Esophagus mucosa (tissue), 1 donor: ENCODE measurements at regions not wholly inside any gene's neighbourhood (a gene's known extent, or its start where the extent isn't known, plus 50 kb on each side); places are given as distances from the start of the nearest gene placed in this dataset.
"Not testable (repeated sequence)": the region's sequence is repeated elsewhere in the genome, so short reads cannot be mapped to it uniquely, and the experiment has no call there.

ENCODE experiments used
- ATAC-seq: fragments of 200-7000 bp; cut with Tn5 transposase; one replicate; pipeline ENCODE4 v1.9.1; 2020
- donor health status: DM: yes; HTN: yes; CAD: no.

DNA sequence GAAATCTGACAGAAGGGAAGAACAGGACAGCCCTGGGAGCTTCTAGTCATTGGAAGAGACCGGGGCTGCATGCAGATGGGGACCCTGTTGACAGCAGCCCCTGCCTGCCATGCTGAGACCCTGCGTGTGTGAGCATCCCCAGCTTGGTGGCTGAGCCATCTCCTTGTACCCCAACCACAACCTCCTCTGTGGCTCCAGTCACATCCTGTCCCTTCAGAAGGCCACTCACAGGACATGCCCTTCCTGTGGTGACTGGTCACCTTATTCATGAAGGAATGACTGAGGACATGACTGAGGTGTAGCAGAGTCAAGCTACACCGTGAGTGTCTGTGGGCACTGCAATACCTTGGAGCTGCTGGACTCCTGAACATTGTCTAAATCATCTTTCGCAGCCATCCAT is 141.8 kb upstream of the ERRFI1 start:
- ATAC-seq = peak; percentile 26

DNA sequence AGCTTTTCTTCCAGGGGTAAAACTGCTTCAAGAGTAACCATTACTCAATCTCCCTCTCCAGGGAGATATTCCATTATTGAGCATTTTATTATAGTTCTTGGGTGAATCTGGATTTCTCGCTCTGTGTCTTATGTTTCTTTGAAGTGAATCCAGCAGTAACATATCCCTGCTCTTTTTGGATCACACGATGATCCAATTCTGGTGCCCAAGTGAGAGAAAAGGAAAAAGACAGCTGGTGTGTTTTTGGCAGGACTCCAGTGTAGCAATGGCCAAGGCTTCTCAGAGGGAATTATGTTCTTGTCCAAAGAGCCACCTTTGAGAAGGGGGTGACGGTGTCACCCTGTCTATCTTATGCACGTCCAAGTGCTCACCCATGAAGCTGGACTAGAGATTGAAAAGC is 140.3 kb upstream of the ERRFI1 start:
- no peak for ATAC-seq

- no peak for ATAC-seq
Measured at GRCh38 chr1:8165595-8166360, 139.7 kb upstream of the ERRFI1 start.

GRCh38 chr1:8164670-8165069 is 138.6 kb upstream of the ERRFI1 start:
- no peak for ATAC-seq

- ATAC-seq = no peak
Measured at GRCh38 chr1:8163039-8163438, 136.9 kb upstream of the ERRFI1 start.

- ATAC-seq = no peak
Measured at GRCh38 chr1:8162168-8162567, 136.1 kb upstream of the ERRFI1 start.

DNA sequence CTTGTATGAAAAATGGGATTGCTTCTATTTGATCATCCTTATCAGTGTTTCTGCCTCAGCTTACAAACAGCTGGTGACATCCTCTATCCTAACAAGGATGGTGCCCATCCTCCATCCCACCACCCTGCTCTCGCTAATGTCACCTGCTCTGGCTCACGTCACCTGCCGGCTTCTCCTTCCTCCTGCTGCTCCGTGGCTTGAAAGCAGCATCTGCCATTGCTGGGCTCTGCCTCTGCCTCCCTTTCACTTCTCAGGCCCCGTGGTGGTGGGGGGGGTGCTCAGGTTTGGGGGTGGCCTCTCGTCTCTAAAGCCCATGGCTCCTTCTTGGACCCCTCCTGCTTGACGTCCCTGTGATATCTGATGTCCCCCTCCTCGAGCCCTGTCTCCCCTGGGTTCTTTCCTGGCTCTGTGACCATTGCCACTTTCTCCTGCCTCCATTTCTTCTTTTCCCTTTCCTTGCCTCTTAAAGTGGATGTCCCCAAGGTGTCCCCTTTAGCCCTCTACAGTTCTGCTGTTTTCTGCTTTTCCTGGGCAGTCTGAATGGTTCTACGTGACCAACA is 135.5 kb upstream of the ERRFI1 start:
- ATAC-seq = no peak

- no peak for ATAC-seq
Measured at GRCh38 chr1:8159470-8160024, 133.4 kb upstream of the ERRFI1 start.

- no peak for ATAC-seq
Measured at GRCh38 chr1:8158995-8159394, 132.9 kb upstream of the ERRFI1 start.

DNA sequence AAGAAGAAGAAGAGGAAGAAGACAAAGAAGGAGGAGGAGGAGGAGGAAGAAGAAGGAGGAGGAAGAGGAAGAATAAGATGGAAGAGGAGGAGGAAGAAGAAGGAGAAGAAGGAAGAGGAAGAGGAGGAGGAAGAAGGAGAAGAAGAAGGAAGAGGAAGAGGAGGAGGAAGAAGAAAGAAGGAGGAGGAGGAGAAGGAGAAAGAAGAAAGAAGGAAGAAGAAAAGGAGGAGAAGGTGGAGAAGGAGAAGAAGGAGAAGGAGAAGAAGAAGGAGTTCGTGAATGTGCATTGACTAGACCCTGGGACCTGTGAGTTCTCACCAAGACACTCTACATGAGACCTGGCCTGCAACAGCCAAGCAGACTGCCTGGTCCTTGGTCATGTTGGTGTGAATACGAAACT is 131.7 kb upstream of the ERRFI1 start:
- no peak for ATAC-seq

- ATAC-seq = peak; percentile 51
Measured at GRCh38 chr1:8155528-8156186, 129.5 kb upstream of the ERRFI1 start.

GRCh38 chr1:8154621-8155052 is 128.5 kb upstream of the ERRFI1 start:
- ATAC-seq = peak; percentile 42

DNA sequence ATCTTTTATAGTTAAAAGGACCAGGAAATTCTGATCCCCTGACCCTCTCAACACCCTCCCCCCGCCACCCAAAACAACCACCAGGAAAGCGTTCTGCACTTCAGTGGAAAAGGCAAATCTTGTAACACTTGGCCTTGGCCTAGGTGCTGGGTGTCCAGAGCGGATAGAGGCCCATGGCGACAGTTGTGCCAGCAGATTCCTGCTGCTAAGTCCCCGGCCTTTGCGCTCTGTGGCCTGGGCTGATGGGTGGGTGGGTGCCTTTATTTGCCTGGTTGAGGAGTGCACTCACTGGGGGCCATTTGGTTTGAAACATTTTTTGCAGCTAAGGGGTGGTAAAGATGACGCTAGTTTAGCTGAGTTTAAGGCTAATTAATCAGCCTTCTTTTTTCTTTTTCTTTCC is 127.9 kb upstream of the ERRFI1 start:
- no peak for ATAC-seq

DNA sequence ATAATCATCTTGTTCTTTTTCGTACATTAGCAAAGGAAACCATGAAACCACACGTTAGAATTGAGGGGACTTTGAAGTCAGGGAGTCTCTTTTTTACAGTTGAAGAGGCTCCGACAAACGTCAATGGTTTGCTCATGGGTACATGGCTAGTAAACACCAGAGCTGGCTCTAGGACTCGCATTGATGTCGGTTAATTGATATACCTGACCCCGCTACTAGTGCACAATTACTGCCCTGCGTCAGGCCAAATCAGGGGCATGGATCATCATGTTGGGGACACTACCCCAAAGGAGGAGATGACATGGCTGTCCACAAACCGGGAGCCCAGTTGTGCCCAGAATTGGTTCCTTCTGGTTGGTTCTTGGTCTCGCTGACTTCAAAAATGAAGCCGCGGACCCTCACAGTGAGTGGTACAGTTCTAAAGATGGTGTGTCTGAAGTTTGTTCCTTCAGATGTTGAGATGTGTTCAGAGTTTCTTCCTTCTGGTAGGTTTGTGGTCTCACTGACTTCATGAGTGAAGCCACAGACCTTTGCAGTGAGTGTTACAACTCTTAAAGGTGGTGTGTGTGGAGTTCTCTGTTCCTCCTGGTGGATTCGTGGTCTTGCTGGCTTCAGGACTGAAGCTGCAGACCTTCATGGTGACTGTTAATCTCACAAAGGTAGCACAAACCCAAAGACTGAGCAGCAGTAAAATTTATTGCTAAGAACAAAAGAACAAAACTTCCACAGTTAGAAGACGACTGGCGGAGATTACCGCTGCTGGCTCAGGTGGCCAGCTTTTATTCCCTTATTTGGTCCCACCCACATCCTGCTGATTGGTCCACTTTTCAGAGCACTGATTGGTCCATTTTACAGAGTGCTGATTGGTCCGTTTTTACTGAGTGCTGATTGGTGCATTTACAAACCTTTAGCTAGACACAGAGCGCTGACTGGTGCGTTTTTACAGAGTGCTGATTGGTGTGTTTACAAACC is 126.9 kb upstream of the ERRFI1 start:
- no peak for ATAC-seq

GRCh38 chr1:8151647-8152046 is 125.5 kb upstream of the ERRFI1 start:
- ATAC-seq = no peak

GRCh38 chr1:8149756-8150155 is 123.6 kb upstream of the ERRFI1 start:
- ATAC-seq = not testable (repeated sequence)

DNA sequence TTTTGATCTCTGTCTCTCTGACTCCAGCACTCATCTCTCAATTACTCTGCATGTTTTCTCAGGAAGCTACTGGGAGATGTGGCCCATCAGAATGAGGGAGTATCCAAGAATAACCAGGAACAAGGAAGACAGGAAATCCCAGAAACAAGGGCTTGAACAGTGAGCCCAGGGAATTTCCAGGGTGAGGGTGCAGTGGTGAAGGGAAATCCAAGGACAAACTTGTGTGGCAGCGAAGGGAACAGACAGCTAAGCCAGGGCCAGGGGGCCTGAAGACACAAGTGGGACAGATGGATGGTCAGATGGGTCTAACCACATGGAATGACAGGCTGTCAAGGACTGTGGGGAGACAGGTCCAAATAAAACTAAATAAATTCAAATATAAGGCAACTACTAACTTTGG is 121.8 kb upstream of the ERRFI1 start:
- ATAC-seq = no peak

- ATAC-seq = no peak
Measured at GRCh38 chr1:8146257-8146855, 120.2 kb upstream of the ERRFI1 start.

DNA sequence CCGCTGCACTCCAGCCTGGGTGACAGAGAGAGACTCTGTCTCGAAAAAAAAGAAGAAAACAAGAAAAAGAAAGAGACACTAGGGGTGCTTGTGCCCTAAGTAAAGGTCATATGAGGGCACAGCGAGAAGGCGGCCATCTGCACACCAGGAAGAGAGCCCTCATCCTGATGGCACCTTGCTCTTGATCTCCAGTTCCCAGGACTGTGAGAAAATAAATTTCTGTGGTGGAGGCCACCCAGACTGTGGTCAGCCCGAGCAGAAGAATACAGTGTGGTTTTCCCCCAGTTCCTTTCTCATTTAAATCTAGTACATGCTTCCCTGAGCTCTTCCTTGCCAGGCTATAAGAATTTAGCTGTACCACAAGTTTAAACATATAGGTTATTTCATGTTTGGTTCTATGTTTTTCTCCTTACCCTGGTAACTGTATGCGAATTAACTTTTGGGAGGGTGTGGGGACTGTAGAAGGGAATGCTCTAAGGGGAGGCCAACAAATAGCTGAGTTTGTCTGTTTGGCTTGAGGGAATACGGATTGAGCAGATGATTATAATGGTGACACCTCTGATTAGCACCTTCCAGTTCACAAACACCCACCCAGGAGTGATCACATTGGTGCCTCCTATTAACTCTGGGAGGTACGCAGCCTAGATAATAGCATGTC is 119.6 kb upstream of the ERRFI1 start:
- ATAC-seq = no peak

- no peak for ATAC-seq
Measured at GRCh38 chr1:8144323-8144722, 118.2 kb upstream of the ERRFI1 start.

DNA sequence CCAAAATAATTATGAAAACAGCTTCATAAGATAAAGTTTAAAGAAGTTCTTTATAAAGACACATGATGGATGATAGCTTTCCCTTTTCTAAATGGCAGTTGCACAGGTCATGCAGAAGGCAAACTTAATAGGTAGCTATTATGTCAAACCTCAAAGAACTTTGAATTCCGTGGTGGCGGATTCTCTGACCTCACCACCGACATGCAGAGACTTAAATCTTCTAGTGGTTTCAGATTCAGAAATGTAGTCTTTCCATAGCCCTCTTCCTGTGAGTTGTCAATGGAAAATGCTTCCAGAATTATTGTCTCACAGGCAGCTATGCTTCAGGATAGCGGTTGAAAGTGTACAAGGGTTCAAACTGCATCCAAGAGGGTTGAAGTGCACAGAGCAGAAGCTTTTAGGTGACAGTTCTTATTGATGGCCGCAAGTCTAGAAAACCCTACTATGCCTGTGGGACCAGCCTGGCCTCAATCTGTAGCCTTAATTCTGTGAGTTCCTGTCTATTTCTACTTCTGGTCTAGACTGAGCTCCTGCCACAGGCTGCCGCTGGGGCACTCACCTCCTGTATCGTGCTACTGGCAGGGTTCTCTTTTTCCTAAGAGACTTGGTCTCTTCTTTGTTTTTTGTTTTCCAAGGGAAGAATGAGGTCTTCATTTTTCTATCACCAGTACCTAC is 117.0 kb upstream of the ERRFI1 start:
- no peak for ATAC-seq
